SKM-1 (cell line): ENCODE measurements at regions not wholly inside any gene's neighbourhood (a gene's known extent, or its start where the extent isn't known, plus 50 kb on each side); places are given as distances from the start of the nearest gene placed in this dataset.
"Not testable (repeated sequence)": the region's sequence is repeated elsewhere in the genome, so short reads cannot be mapped to it uniquely, and the experiment has no call there.

ENCODE experiments used
- DNase-seq: peaks from one replicate; lab custom pipeline; 2025; ENCODE audit not compliant: unreplicated experiment; lab: John Stamatoyannopoulos, UW

- no peak for DNase-seq
Observed at GRCh38 chr10:25076506-25077177, 60.2 kb downstream of the THNSL1 start.

DNA sequence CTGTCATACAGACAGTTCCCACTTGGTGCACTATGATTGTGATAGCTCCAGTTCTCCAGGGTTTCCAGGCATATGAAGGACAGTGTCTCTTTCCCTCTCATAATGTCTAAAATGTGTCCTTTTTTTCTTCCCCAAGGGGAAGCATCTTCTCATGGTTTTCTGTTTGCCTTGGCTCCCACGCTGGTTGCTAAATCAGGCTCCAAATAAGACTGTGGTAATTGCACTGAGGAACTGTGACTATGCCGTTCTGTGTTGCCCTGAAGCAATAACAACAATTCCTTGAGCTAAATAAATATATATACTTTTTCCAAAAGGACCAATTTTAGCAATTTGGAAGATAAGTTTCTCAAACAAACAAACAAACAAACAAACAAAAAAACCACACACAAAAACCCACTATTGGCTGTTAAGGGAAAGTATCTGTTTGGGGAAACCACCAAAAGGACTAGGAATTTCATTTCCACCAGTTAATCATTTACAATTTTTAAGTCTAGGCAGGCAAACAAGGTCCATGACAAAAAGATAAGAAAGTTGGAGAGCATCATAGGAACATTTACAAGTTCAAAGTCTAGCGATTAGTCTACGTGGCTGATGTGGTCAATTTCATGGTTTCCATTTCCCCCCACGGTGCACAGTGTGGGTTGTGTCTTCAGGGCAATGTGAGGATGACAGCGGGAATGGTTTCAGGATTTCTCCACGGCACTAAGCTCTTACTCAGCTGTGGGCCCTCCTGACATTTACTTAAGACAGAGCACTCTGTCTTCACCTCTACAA is 62.4 kb downstream of the THNSL1 start:
- no peak for DNase-seq

DNA sequence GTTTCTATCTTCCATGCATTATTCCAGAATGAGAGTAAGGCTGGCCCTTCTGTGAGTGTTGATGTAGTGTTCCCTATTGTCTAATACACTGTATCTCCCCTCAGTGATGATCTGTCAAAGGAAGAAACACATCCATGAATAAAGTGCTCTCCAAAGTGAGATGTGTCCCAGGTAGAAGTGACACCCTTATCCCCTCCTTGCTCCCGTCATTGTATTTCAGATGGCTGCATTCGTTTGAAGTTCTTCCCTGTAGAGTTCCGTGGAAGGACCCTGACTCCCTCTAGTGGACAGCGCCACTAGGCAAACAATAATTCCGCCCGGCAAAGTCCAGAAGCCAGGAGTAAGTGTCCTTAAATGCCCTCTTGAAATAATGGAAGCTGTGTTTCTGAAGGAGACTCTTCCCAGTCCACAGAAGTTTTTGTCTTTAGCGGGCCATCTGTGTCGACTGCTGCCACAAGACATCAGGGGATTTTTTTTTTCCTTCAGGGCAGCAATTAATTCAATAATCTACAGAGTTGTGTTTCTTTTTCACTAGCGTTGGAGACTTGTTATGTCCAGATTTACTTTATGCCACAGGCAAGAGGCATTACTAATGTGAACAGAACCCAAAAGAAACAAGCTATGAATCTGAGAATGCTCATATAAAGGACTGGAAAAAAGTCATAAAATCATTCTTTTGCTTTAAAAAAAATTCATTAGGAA is 64.6 kb downstream of the THNSL1 start:
- peak; percentile 18 for DNase-seq

DNA sequence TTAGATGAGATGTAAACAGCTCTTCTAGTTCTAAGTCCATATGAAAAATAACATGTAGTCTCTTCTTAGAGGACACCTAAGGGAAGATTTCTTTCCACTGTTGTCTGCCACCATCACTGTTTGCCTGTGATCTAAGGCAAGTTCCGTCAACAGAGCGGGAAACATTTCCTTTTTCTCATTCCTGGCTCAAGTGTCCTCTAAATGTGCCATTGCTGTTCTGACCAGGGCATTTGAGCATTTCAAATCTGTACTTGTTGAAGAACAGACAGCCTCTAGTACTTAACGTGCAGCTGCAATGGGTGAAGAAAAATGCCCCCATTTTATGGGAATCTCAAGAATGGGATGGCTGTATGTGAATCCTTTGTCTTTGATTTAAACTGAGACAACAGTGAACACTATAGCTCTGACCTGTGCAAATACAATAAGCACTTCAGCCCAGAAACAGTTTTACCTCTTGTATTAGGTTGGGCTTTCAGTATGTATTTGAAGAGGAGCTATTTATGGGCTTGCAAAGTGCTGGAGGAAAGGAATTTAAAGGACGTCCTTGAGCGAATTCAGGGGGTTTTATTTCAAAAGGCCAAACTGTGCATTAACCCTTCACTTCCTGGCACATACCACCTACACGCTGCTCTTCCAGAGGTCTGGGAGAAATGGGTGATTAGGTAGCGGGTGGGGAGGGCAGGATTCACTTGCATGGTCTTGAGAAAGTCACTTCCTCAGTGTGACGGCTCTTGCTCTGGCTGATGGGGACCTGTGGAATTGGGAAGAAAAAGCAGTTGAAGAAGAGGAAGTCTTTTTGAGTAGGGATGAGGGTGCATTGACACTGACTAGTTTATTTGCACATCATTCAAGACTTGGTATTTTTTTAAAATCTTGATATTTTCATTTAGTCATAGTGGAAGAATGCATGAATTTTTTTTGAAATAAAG is 66.1 kb downstream of the THNSL1 start:
- no peak for DNase-seq

DNA sequence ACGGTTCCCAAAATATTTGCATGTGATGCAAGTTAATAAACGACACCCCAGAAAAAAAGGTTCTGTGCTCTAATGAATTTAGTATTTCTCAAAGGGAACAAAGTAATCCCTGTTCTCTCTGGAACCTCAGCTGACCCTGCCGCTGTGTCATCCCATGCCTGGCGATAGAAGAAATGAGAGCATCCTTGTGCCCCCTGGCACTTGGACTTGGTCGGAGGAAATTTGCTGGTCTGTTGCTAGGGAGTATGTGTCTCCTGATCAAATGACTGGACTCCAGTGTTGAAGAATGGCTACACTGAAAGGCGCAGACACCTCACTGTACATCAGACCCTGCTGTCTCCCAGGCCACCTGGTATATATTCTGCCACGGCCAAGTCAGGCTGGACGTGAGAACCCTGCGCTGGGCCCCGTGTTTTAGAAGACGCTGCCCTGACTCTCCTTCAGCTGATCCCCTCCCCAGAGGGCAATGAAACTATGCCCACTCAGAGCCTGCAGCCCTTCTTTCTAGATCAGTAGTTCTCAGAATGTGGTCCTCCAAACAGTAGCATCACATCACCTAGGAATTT is 67.2 kb downstream of the THNSL1 start:
- DNase-seq, result no peak

DNA sequence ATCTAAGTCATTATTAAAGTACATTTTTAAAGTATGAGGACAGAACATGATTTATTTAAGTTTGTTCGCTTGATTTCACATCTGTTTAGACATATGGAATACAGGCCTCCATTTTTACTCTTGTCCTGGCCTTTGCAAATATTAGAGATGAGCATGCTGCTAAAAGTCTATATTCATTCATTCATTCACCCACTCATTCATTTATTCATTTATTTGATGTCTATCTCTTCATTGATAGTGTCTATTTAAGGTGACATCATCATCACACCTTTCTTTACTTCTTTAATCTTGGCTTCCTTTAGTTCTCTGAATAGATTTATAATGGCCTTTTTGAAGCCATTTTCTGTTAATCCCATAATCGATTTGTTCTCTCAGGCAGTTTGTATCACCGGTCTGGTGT is 68.0 kb downstream of the THNSL1 start:
- no peak for DNase-seq

DNA sequence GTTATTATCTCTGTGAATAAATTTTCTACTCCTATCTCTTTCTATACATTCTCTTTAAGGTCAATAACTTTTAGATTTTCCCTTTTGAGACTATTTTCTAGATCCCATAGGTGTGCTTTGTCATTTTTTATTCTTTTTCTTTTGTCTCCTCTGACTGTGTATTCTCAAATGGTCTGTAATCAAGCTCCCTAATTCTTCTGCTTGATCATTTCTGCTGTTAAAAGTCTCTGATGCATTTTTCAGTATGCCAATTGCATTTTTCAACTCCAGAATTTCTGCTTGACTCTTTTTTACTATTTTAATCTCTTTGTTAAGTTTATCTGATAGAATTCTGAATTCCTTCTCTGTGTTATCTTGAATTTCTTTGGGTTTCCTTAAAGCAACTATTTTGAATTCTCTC is 78.2 kb downstream of the THNSL1 start:
- DNase-seq, result no peak

DNA sequence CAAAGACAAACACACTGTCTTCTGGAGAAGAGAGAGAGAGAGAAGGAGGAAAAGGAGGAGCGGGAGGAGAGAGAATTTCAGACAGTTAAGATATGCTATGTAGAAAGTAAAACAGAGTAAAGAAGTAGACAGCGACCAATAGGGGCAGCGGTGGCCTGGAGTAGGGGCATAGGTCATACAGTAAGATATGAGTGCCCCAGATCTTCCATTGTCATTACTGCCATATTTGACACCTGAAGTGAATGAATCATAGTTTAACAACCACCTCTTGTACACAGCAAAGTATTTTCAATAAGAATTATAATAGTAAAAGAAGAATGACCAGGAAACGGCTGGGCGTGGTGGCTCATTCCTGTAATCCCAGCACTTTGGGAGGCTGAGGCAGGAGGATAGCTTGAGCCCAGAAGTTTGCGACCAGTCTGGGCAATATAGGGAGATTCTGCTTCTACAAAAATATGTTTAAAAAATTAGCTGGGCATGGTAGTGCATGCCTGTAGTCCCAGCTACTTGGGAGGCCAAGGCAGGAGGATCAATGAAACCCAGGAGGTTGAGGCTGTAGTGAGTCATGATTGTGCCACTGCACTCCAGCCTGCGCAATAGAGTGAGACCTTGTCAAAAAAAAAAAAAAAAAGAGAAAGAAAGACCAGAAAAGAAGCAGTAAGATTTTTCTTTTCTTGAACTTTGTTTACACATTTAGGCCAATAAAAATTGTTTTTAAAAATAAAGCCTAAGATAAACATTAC is 77.0 kb upstream of the GPR158 start:
- DNase-seq, result no peak

DNA sequence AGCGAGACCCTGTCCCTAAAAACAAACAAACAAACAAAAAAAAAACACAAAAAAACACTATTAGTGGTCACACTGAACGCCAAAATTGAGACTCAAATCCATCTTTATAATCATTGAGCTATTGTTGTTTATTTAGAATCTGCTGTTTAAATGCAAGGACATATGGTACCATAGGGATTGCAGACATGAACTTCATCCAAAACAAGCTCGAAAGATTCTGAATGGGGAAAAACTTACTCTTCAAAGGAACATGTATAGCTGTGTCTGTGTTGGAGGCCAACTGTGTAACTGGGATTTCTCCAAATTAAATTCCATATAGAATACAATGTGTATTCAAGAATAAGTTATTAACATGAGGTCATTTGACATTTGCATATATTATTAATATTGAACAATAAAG is 74.7 kb upstream of the GPR158 start:
- DNase-seq, result no peak

- no peak for DNase-seq
Observed at GRCh38 chr10:25101461-25102146, 73.2 kb upstream of the GPR158 start.

DNA sequence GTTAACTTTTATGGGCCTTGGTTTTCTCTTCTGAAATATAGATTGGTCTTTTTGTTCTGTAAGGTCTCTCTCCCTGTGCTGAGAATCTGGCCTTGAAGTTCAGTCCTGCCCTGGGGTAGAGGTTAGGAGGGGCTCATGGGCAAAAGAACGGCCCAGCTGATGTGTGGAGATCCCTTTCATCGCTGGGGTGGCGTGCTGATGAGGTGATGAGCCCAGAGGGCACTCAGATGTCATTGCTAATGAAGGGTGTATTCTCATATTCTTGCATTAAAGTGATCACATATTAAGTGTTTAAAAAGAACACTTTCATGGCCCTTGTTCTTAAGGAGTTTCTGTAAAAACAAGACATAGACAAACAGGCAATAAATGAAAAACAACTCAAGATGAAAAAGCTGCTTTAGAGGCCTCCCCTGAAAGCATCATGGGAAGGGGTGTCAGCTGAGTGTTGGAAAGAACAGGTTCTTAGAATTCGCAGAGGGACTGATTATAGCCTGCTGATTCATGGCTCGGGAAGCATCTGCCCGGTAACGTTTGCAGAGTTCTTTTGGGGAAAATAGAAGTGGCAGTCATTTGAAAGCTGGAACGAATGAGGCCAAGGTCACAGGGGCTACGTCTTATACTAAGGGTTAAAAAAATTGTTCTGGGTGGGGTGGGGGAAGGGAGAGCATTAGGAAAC is 72.5 kb upstream of the GPR158 start:
- no peak for DNase-seq

- no peak for DNase-seq
Observed at GRCh38 chr10:25103703-25104102, 71.1 kb upstream of the GPR158 start.

DNA sequence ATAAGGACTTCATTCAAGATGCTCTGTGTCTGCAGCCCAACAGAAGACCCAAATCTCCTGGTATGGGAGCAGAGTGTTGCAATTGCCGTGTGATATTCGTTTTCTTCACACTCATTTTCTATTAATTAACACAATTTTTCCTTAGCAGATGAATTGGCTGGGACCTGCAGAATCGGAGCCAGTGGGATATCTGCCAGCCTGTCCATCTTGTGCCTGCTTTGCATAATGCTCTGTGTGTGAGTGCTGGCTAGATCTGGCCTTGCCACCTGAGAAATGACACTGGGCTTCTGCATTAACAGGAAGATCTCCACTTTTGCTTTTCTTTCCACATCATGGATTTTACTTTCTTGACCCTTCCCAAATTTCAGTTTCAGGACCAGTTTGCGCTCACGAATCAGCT is 70.4 kb upstream of the GPR158 start:
- no peak for DNase-seq

DNA sequence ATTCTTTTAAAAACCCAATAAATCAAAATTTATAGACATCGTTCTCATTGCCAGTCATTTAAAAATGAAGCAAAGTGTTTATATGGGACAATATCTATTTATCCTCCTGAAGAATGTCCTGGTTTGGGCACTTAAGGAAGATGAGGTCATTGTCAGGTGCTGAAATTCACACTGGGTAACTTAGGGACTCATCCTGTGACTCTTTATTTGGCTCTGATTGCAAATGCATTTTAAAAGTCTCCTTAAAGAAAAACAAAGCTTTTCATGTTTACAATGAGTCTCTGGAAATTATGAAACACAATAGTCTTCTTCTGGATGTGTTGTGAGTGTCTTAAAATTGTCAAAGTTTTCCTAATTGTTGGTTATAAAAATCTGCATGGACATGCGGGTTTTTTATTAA is 69.5 kb upstream of the GPR158 start:
- no peak for DNase-seq

GRCh38 chr10:25105743-25106260 is 69.0 kb upstream of the GPR158 start:
- no peak for DNase-seq

GRCh38 chr10:25107756-25108155 is 67.0 kb upstream of the GPR158 start:
- no peak for DNase-seq

DNA sequence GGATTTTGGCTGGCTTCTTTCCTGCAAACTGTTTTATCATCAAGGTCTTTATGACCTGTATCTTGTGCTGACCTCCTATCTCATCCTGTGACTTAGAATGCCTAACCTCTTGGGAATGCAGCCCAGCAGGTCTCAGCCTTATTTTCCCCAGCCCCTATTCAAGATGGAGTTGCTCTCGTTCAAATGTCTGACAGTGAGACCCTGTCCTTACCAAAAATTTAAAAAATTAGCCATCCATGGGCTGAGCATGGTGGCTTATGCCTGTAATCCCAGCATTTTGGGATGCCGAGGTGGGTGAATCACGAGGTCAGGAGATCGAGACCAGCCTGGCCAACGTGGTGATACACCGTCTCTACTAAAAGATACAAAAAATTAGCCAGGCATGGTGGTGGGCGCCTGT is 64.9 kb upstream of the GPR158 start:
- DNase-seq, result not testable (repeated sequence)

DNA sequence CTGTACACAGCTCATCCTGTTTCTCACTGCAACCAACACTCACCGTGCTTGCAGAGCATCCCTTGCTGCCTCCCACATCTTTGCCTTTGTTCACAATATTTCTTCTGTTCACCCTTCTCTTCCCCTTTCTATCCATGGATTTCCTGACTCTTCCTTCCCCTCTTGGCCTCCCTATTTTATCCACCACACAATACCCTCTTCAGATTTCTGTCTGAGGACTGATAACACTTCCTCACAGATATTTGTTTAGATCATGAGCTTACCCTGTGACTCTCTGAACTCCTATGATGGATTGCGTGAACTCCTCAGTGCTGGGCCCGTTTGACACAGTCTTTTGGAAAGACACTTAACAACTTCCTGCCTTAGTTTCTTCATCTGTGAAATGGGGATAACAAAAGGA is 62.8 kb upstream of the GPR158 start:
- DNase-seq, result no peak
